ENCODE measurements at regions not wholly inside any gene's neighbourhood (a gene's known extent, or its start where the extent isn't known, plus 50 kb on each side); places are given as distances from the start of the nearest gene placed in this dataset.

GRCh38 chr5:60161340-60161934, 267.9 kb upstream of the PDE4D start:
- TF ChIP-seq POLR2AphosphoS5 (IDR thresholded peaks at IDR 0.05; ENCODE audit: low read length) (no peak), PAX8 (IDR thresholded peaks at IDR 0.05) (no peak), CTCF (IDR thresholded peaks at IDR 0.05 in 2 of 3, conservative IDR thresholded peaks at IDR 0.05 in 1 of 3; ENCODE audit: control insufficient read depth in 2 of 3, extremely low read depth in 1 of 3, insufficient read depth in 1 of 3, low read depth in 3 of 3, low read length in 3 of 3) (peak; percentile 51 to 61 (median 57); a peak in 5 of 6 replicates), EP300 (IDR thresholded peaks at IDR 0.05; ENCODE audit: borderline replicate concordance in 1 of 2, control insufficient read depth in 1 of 2, low read depth in 2 of 2, low read length in 2 of 2) (no peak), REST (IDR thresholded peaks at IDR 0.05; ENCODE audit: low read depth, low read length) (no peak), MTA3 (IDR thresholded peaks at IDR 0.05; ENCODE audit: borderline replicate concordance, low read length) (no peak), NR2C2 (IDR thresholded peaks at IDR 0.05; ENCODE audit: borderline replicate concordance, control insufficient read depth, insufficient read length, low read depth) (no peak), FOS (IDR thresholded peaks at IDR 0.05; ENCODE audit: borderline replicate concordance, extremely low read depth, insufficient read length) (no peak), ZZZ3 (IDR thresholded peaks at IDR 0.05; ENCODE audit: control insufficient read depth, insufficient read length, low read depth) (no peak), TAF1 (IDR thresholded peaks at IDR 0.05; ENCODE audit: borderline replicate concordance, low read depth, low read length) (no peak), EGR1 (IDR thresholded peaks at IDR 0.05; ENCODE audit: borderline replicate concordance in 1 of 2, low read depth in 2 of 2, low read length in 2 of 2) (no peak), TBL1XR1 (IDR thresholded peaks at IDR 0.05; ENCODE audit: low read depth, low read length) (no peak), HDAC2 (IDR thresholded peaks at IDR 0.05) (no peak), PBX3 (IDR thresholded peaks at IDR 0.05; ENCODE audit: insufficient replicate concordance, low read depth, low read length) (no peak)
